HFF-Myc (cell line): ENCODE measurements at regions not wholly inside any gene's neighbourhood (a gene's known extent, or its start where the extent isn't known, plus 50 kb on each side); places are given as distances from the start of the nearest gene placed in this dataset.

Experiments used
- DNase-seq: peaks from one replicate; pipeline ENCODE4 v3.0.0-alpha.2; 2011; ENCODE audit warnings: low read depth; ENCODE audit errors: extremely low read depth
- H3K4me3 ChIP-seq: replicated peaks from 2 replicates; pipeline ENCODE4 v1.5.1; 2011; ENCODE audit warnings: low read depth, mild to moderate bottlenecking, control low read depth, low read length
- TF ChIP-seq, protein P1 (sequence below): IDR thresholded peaks from 2 replicates; pipeline ENCODE4 v1.5.1; 2012; ENCODE audit warnings: mild to moderate bottlenecking, low read depth, low read length, control low read depth; ENCODE audit errors: missing control alignments

DNA sequence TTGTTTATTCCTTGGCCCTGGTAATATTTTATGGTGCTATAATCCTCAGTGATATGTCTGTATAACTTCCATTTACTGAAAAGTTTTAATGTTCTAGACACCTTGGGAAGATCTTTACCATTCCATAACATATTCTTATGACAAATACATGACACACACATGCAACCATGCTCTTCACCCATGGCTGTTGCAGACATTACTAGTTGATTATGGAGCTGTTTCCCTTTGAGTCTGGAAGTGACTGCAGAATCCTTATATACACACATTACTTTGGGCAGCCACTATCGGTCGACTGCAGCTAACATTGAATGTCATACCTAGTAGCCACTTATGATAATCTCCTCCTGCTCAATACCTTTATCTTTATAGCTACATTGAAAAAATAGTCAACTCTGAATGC is 243.1 kb upstream of the ADAMTS9 start:
- no peak for DNase-seq
- TF ChIP-seq, protein P1, sequence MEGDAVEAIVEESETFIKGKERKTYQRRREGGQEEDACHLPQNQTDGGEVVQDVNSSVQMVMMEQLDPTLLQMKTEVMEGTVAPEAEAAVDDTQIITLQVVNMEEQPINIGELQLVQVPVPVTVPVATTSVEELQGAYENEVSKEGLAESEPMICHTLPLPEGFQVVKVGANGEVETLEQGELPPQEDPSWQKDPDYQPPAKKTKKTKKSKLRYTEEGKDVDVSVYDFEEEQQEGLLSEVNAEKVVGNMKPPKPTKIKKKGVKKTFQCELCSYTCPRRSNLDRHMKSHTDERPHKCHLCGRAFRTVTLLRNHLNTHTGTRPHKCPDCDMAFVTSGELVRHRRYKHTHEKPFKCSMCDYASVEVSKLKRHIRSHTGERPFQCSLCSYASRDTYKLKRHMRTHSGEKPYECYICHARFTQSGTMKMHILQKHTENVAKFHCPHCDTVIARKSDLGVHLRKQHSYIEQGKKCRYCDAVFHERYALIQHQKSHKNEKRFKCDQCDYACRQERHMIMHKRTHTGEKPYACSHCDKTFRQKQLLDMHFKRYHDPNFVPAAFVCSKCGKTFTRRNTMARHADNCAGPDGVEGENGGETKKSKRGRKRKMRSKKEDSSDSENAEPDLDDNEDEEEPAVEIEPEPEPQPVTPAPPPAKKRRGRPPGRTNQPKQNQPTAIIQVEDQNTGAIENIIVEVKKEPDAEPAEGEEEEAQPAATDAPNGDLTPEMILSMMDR: no peak

DNA sequence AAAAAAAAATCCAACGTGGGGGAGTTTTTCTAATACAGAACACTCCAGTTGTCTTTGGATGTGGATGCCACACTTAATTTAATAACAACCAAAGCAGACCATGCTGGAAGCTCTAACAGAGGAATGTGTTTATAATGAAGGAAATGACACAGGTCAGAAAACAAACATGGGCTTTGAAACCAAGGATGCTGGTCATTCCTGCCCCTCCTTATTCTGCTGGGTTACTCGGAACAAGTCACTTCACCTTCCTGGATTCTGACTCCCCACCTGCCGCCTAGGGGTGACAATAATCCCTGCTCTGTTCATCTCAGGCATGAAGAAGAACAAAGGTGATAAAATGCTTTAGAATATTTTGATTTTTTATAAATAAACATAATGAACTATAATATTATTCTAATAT is 240.9 kb upstream of the ADAMTS9 start:
- H3K4me3 ChIP-seq: no peak overlapping the region
- DNase-seq: no peak
- TF ChIP-seq, protein P1: no peak

More for the DNA sequence above, 243.1 kb upstream of the ADAMTS9 start:
- H3K4me3 ChIP-seq: no peak overlapping the region

DNA sequence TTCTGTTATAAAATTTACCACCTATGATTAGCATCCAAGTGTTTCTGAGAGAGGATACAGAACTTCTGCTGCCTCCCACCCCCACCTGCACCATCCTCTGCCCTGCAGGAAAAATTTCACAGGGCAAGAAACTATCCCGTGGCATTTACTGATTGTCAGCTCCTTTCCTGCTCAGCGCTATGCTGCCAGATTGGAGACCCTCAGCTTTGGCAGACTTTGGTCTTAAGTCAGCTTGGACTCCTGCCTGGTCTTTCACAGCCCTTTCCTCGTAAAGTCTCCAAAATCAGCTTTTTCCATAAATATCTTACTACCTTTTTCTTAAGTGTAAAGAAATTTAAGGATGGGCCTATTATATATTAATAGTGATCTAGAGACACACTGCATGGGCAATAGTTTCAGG is 239.9 kb upstream of the ADAMTS9 start:
- DNase-seq: no peak
- TF ChIP-seq, protein P1: no peak
- no peak overlapping the region for H3K4me3 ChIP-seq

DNA sequence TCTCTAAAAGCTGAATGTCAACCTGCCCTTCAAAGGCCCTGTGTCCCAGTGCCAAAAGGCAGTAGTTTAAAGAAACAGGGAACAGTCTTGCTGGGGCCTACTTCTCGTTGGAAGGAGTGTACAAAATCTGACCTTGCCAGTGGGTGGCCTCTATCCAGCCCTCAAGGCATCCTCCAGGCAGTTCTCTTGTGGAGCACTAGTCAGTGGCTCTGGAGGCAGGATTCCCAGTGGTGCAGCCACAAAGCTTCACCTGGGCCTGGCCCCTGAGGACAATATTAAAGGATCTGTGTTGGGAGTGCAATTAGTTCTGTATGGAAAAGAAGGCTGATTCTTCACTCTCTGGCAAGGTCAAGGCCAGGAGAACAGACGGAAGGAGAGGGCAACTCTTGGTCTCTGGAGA is 237.8 kb upstream of the ADAMTS9 start:
- H3K4me3 ChIP-seq: no peak overlapping the region
- TF ChIP-seq, protein P1: no peak
- no peak for DNase-seq

DNA sequence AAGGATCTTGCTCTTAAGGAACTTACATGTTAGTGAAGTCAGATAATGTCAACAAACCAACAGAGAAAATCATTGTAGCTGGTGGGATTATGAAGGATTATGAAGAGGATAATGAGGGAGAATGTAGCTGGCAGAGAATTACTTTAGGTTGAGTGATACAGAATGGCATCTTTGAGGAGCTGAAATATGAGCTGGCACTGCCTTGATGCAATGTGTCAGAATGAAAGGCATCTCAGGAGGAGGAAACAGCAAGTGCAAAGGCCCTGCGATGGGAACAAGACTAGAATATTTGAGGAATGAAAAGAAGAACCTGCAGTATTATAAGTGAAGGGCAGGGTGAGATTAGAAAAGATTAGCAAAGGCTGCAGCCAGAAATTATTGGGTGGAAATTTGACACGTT is 237.2 kb upstream of the ADAMTS9 start:
- no peak for DNase-seq
- TF ChIP-seq, protein P1: no peak
- no peak overlapping the region for H3K4me3 ChIP-seq

DNA sequence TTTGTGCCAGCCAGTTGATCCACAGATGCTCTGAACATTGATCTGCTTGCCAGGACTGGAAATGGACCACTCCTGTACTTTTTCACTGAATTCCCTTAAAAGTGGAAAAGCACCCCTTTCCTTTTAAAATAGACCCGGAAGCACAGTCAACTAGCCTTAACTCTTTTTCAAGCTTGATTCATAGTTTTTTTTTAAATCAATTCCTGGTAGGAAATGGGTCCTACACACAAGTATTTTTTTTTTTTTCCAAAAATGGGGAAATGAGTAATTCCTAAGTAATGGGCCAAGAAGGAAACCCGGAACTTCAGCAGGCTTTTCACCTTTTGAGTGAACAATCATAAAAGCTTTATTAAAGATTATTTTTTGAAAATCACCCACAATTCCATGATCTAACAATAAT is 234.4 kb upstream of the ADAMTS9 start:
- TF ChIP-seq, protein P1: no peak
- H3K4me3 ChIP-seq: no peak overlapping the region
- no peak for DNase-seq

DNA sequence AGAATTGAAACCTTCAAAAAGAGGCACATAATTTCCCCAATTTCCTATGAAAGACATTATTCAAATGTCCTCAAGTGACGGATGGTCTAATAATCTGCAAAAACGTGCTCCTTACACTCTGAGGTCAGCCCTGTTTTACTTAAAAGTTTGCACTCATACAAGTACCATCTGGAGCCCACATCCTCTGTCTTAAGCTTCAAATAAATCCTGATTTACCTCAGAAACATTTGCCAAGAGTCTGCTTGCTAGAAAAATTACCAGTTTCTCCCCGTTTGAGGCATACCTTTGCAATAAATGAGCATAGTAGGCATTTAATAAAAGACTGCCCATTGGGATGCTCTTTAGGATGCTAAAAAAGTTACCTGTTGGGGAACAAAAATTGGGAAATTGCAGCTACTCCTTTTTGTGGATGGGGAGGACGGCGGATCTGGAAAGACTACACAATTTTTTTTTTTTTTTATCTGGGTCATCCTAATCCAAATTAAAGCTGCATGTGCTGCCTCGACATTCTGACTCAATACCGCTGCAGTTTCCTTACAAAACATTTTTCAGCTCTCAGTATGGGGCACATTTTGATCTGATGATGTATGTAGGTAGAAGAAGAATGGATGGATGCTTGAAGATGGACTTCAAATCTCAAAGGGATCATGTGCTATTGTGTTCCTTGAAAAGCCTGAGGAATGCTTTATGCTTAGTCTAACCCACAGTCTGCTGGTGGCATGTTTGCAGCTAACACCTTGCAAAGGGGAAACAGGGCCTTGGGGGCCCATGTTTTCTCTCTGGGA is 233.7 kb upstream of the ADAMTS9 start:
- no peak for DNase-seq
- no peak overlapping the region for H3K4me3 ChIP-seq
- TF ChIP-seq, protein P1: no peak
